SW 1271 (cell line): ENCODE measurements at regions not wholly inside any gene's neighbourhood (a gene's known extent, or its start where the extent isn't known, plus 50 kb on each side); places are given as distances from the start of the nearest gene placed in this dataset.

Experiments
- DNase-seq, 2 experiments: peaks; one replicate each; lab custom pipeline; 2025; lab: John Stamatoyannopoulos, UW

DNA sequence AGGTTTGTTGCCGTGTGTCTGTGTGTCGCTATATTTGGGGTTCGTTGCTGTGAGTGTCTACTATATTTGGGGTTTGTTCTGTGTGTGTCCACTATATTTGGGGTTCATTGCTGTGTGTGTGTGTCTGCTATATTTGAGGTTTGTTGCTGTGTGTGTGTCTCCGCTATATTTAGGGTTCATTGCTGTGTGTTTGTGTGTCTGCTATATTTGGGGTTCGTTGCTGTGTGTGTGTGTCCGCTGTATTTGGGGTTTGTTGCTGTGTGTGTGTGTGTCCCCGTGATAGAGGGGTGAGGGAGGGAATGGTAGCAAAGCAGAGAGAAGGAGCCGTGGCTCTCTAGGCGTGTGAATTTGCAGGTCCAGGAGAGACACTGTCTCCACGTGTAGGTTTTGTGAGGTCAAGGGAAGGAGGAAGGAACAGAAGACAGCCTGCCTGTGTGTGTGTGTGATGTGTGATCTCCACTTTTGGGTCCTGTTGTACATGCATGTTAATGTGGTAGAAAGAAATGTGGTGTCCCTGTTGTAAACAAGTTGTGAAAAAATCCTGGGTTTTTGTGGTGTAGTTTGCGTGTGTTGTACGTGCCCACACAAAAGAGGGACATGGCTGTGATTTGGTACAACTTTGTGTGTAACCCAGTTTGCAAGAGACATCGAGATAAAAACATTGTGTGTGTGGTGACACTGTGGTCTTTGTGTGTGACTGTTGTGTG is 56.3 kb upstream of the ECE1 start:
- no peak for DNase-seq

DNA sequence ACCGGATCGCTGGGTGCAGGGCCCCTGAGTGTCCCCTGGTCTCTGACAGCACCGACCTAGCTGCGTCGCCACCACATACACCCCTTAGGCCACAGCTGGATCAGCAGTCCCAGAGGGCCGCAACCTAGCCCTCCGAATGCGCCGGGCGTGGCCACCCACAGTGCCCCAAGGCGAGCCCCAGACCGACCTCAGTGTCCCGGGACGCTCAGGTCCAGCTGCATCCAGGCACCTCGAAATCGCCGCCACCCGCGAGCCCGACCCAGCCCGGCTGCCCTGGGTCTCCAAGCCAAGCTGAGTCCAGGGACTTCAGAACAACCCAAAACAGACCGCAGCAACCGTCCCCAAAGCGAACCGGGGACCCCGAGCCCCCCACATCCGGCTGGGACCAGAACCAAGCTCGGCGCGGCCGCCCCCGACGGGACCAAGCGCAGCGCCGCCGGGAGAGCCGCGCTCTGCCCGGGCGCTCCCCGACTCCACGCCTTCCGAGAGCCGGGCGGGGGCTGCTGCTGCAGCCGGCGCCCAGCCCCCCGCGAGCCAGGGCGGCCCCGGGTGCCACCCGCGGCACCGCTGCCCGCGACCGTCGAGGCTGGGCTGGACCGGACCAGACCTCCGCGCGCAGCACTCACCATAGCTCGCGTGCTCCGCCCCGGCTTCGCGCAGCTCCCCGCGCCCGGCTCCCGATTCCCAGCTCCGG is 54.6 kb upstream of the ECE1 start:
- no peak for DNase-seq

DNA sequence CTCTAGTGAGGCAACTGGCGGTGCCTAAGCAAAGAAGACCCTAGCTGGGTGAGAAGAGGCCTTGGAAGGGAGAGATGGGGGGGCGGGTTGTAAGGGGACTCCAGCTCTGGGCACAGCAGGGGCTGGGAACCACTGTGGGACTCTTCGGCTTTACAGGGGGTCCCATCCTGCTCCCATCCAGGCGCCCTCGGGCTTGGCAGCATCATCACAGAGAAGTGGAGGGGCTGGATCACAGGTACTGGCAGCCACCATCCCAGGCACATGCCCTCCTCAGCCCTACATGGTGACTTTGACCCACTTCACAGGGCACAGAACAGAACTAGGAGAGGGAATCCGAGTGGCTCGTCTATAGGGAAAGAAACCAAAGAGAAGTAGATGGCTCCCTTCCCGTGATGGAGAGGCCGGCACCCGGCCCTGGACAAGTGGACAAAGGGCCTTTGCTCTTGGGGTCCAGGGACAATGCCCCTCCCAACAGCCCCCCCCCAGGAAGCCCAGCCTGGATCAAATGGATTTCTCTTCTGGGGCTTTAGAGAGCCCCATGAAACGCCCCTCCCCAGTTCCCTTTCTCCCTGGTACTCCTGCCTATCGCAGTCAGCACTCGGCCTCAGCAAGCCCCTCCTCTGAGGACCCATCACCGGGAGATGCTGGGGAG is 54.0 kb upstream of the ECE1 start:
- DNase-seq, result no peak

GRCh38 chr1:21342961-21343838 is 52.9 kb upstream of the ECE1 start:
- DNase-seq, result no peak

DNA sequence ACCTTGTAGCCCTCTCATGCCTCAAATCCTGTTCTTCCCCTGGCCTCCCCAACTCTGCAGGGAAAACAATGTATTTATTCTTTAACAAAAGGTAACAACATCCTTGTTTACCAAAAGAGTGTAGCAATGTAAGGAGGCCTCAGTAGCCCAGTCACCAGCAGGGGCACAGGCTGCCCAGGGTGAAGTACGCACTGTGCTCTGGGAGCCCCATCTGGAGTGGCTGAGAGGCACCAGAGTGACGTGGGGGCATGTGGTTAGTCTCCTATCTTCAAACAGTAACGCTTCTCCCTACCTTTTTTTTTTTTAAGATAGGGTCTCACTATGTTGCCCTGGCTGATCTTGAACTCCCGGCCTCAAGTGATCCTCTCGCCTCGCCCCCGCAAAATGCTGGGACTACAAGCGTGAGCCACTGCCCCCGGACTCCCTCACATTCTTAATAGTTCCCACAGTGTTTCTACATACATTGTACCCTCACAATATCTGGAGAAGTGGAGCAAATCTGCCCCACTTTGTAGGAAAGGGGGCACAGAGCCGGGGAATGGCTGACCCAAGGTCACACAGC is 51.3 kb upstream of the ECE1 start:
- DNase-seq, result no peak

DNA sequence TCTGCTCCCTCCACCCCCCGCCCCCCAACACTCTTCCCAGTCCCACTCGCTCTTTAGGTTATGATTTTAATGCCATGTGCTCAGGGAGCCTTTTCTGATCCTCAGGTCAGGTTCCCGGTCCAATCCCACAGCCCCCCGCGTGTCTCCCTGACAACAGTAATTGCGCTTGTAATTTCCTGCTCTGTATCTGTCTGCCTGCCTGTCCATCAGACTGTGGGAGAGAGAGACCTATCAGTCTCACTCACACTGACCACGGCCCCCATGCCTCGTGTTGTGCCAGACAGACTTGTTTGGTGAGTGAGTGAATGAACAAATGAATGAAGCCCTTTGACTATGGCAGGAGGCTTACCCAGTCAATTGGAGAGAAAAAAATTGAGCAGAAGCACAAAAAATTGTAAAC is 50.8 kb upstream of the ECE1 start:
- DNase-seq, result no peak

- DNase-seq, result no peak
These were observed 50.1 kb upstream of the ECE1 start for GRCh38 chr1:21340230-21340945.
